Astrocyte (in vitro differentiated cells and primary cell): ENCODE measurements at regions not wholly inside any gene's neighbourhood (a gene's known extent, or its start where the extent isn't known, plus 50 kb on each side); places are given as distances from the start of the nearest gene placed in this dataset.
"Not testable (repeated sequence)": the region's sequence is repeated elsewhere in the genome, so short reads cannot be mapped to it uniquely, and the experiment has no call there.

Source experiments
- DNase-seq: peaks from one replicate; pipeline ENCODE4 v3.0.0-alpha.2; 2010; ENCODE audit warnings: low read depth
- FAIRE-seq: peaks from 2 replicates; lab custom pipeline; 2011; peaks lifted over from hg19 to GRCh38; lab: Jason Lieb, UNC
- H2AFZ ChIP-seq: 2 replicates; pipeline ENCODE4 v1.6.0; 2012; ENCODE audit warnings: low read depth, low read length, inconsistent platforms
- H3K27ac ChIP-seq: 2 replicates; pipeline ENCODE4 v1.5.1; 2011; ENCODE audit warnings: low read depth, low read length, inconsistent platforms
- H3K27me3 ChIP-seq: 2 replicates; pipeline ENCODE4 v1.6.0; 2011; ENCODE audit warnings: low read length, inconsistent platforms; ENCODE audit not compliant: insufficient read depth
- H3K36me3 ChIP-seq: 2 replicates; pipeline ENCODE4 v1.5.1; 2011; ENCODE audit warnings: low read length, inconsistent platforms; ENCODE audit not compliant: insufficient read depth
- H3K4me1 ChIP-seq: 2 replicates; pipeline ENCODE4 v1.5.1; 2011; ENCODE audit warnings: low read length, inconsistent platforms; ENCODE audit not compliant: insufficient read depth
- H3K4me2 ChIP-seq: 2 replicates; pipeline ENCODE4 v1.6.0; 2012; ENCODE audit warnings: low read length, inconsistent platforms
- H3K4me3 ChIP-seq: 2 replicates; pipeline ENCODE4 v1.5.1; 2011; ENCODE audit warnings: low read depth, mild to moderate bottlenecking, low read length, inconsistent platforms; ENCODE audit not compliant: insufficient read depth
- H3K79me2 ChIP-seq: 2 replicates; pipeline ENCODE4 v1.6.0; 2012; ENCODE audit warnings: mild to moderate bottlenecking, low read length, inconsistent platforms; ENCODE audit not compliant: insufficient read depth
- H3K9ac ChIP-seq: 2 replicates; pipeline ENCODE4 v1.6.0; 2012; ENCODE audit warnings: mild to moderate bottlenecking, low read length, inconsistent platforms
- H3K9me3 ChIP-seq: 2 replicates; pipeline ENCODE4 v1.5.1; 2012; ENCODE audit warnings: low read depth, mild to moderate bottlenecking, low read length, inconsistent platforms; ENCODE audit not compliant: insufficient read depth
- H4K20me1 ChIP-seq: 2 replicates; pipeline ENCODE4 v1.6.0; 2012; ENCODE audit warnings: low read length, inconsistent platforms; ENCODE audit not compliant: insufficient read depth
- H3K27ac Mint-ChIP-seq: one replicate; pipeline ENCODE4 v1.8.0; 2021; ENCODE audit warnings: mild to moderate bottlenecking, mixed read lengths; ENCODE audit not compliant: unreplicated experiment
- H3K27me3 Mint-ChIP-seq: one replicate; pipeline ENCODE4 v1.8.0; 2021; ENCODE audit warnings: low read depth, mixed read lengths; ENCODE audit not compliant: unreplicated experiment
- H3K36me3 Mint-ChIP-seq: one replicate; pipeline ENCODE4 v1.8.0; 2021; ENCODE audit warnings: low read depth, mixed read lengths; ENCODE audit not compliant: unreplicated experiment
- H3K4me1 Mint-ChIP-seq: one replicate; pipeline ENCODE4 v1.8.0; 2021; ENCODE audit warnings: low read depth, mixed read lengths; ENCODE audit not compliant: unreplicated experiment
- H3K4me3 Mint-ChIP-seq: one replicate; pipeline ENCODE4 v1.8.0; 2021; ENCODE audit warnings: mild to moderate bottlenecking, moderate library complexity, mixed read lengths; ENCODE audit not compliant: unreplicated experiment
- H3K9me3 Mint-ChIP-seq: one replicate; pipeline ENCODE4 v1.8.0; 2021; ENCODE audit warnings: mild to moderate bottlenecking, mixed read lengths; ENCODE audit not compliant: unreplicated experiment
- CTCF ChIP-seq: IDR thresholded peaks from 2 replicates; pipeline ENCODE4 v1.5.1; 2011; ENCODE audit warnings: low read depth, mild to moderate bottlenecking, inconsistent platforms, low read length, moderate library complexity; ENCODE audit not compliant: insufficient read depth
- EZH2 ChIP-seq: IDR thresholded peaks from 2 replicates; pipeline ENCODE4 v1.6.1; 2012; ENCODE audit warnings: mild to moderate bottlenecking, low read length, inconsistent platforms; ENCODE audit not compliant: insufficient read depth

DNA sequence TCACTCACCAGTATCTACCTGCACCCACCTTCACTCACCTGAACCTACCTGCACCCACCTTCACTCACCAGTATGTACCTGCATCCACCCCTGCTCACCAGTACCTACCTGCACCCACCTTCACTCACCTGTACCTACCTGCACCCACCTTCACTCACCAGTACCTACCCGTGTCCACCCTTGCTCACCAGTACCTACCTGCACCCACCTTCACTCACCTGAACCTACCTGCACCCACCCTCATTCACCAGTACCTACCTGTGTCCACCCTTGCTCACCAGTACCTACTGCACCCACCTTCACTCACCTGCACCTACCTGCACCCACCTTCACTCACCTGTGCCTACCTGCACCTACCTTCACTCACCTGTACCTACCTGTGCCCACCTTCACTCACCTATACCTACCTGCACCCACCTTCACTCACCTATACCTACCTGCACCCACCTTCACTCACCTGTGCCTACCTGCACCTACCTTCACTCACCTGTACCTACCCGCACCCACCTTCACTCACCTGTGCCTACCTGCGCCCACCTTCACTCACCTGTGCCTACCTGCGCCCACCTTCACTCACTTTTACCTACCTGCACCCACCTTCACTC, 232.1 kb upstream of the ZFP64 start:
- not testable (repeated sequence) for H3K4me2 ChIP-seq

DNA sequence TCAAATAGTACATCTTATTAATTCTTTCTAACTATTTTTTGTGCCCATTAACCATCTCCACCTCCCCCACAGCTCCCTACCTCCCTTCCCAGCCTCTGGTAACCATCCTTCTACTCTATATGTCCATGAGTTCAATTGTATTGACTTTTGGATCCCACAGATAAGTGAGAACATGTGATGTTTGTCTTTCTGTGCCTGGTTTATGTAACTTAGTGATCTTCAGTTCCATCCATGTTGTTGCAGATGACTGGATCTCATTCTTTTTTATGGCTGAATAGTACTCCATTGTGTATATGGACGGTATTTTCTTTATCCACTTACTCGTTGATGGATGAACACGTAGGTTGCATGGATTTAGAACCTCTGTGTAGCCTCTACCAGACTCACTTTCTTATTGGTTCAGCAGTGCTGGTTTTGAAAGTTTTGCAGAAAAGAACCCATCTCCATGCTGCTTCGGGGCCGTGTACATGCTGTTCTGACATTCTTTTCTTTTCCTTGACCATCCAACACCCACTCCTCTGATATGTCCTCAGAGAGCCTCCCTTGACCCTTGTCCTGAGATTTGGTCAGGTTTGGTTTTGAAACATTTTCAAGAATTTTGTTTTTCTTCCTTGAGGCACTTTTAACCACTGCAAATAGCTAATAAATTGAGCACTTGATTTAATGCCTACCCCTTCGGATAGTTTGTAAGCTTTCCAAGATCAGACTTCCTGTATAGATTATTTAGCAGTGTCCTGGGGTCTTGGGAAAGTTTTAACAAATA, 231.2 kb upstream of the ZFP64 start:
- DNase-seq (no peak), FAIRE-seq (no peak)
- no peak overlapping the region for H2AFZ ChIP-seq
- Mint-ChIP-seq H3K27me3 (no peaks in the 10 kb centered on the region), H3K4me3 (no peak overlapping the region), H3K27ac (no peak overlapping the region), H3K36me3 (no peaks in the 10 kb centered on the region), H3K9me3 (no peaks in the 10 kb centered on the region), H3K4me1 (no peaks in the 10 kb centered on the region)
- H3K4me2 ChIP-seq = no peak overlapping the region
- peaks cover 5% of the 10 kb centered on the region for H4K20me1 ChIP-seq
- H3K4me3 ChIP-seq = no peak overlapping the region
- H3K36me3 ChIP-seq = no peaks in the 10 kb centered on the region
- TF ChIP-seq CTCF (no peak), EZH2 (no peak)
- H3K9me3 ChIP-seq = peaks cover 7% of the 10 kb centered on the region
- H3K27me3 ChIP-seq = no peaks in the 10 kb centered on the region
- H3K27ac ChIP-seq = no peak overlapping the region
- no peaks in the 10 kb centered on the region for H3K4me1 ChIP-seq
- H3K79me2 ChIP-seq = no peaks in the 10 kb centered on the region
- H3K9ac ChIP-seq = no peak overlapping the region

More for the DNA sequence above, 232.1 kb upstream of the ZFP64 start:
- not testable (repeated sequence) for H3K9me3 Mint-ChIP-seq, H3K4me3 ChIP-seq, H3K4me3 Mint-ChIP-seq, H3K27me3 Mint-ChIP-seq, H3K9ac ChIP-seq, H3K4me1 Mint-ChIP-seq, DNase-seq, H3K79me2 ChIP-seq, H3K27me3 ChIP-seq, H3K36me3 Mint-ChIP-seq, H2AFZ ChIP-seq, H3K27ac ChIP-seq, H3K27ac Mint-ChIP-seq, H3K9me3 ChIP-seq, H4K20me1 ChIP-seq, FAIRE-seq, H3K36me3 ChIP-seq, H3K4me1 ChIP-seq

DNA sequence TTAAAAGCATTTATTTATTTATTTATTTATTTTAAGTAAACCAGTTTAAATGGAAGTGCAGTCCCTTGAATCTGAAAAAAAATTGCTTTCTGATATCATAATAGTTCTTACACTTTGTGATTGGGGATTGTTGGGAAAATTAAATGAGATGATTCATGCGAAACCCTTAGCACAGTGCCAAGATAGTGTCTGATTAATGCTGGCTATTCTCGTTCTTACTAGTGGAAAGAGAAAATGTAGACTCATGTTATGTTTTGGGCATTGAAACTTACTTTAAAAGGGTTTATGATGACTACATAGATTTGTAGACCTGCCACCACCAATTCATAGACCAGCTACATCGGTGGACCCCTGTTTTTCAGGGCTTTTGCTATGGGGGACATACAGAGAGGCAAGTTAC, 229.2 kb upstream of the ZFP64 start:
- Mint-ChIP-seq H3K27me3 (no peaks in the 10 kb centered on the region), H3K9me3 (peaks cover 3% of the 10 kb centered on the region), H3K4me3 (no peak overlapping the region), H3K27ac (no peak overlapping the region), H3K4me1 (no peaks in the 10 kb centered on the region), H3K36me3 (no peaks in the 10 kb centered on the region)
- Histone ChIP-seq H3K9me3 (peaks cover 7% of the 10 kb centered on the region), H4K20me1 (peaks cover 5% of the 10 kb centered on the region), H3K36me3 (no peaks in the 10 kb centered on the region), H2AFZ (no peak overlapping the region), H3K79me2 (no peaks in the 10 kb centered on the region), H3K4me2 (no peak overlapping the region), H3K4me1 (no peaks in the 10 kb centered on the region), H3K27me3 (no peaks in the 10 kb centered on the region), H3K27ac (no peak overlapping the region), H3K9ac (no peak overlapping the region), H3K4me3 (no peak overlapping the region)
- TF ChIP-seq EZH2 (no peak), CTCF (no peak)
- no peak for FAIRE-seq
- peak; percentile 36 for DNase-seq
